HG02870 (cell line): ENCODE measurements at regions not wholly inside any gene's neighbourhood (a gene's known extent, or its start where the extent isn't known, plus 50 kb on each side); places are given as distances from the start of the nearest gene placed in this dataset.

ENCODE experiments used
- ATAC-seq: cut with Tn5 transposase; IDR thresholded peaks from one replicate; pipeline ENCODE4 v1.9.1; 2021; ENCODE audit warnings: mild to moderate bottlenecking, moderate library complexity; ENCODE audit not compliant: unreplicated experiment

DNA sequence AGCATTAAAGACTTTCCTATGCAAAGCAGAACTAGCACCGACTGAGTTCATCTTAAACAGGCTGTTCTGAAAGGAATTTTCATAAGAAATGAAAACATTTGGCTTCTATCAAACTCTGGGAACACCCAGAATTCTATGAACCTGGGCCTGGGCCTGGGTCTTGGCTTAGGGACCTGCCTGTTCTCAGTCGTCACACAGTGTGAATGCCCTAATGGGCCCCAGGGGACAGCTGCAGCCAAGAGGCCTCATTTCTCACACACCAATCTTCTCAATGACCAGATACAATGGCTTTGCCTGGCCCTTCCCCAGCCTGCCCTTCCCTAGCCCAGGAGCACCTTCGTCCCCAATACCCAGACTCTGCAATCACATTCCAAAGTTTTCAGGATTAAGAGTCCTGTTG lies 234.9 kb upstream of the ARHGAP20 start:
- no peak for ATAC-seq

DNA sequence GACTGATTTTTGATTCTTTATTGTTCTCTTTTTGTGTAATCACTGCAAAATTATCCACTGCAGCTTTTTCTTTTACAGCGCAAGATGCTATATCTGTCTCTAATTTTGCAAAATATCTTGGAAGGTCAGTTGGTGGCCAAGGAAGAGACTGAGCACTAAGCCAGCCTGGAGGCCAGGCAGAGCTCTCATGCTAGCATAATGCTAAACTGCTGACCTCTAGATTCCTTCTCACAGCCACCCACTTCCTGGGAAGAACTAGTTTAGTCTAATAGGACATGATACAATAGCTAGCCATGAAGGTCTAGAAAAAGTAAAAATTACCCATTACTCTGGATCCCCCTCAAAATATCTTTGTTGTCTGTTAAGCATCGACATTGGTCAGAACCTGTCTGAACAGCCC lies 227.2 kb upstream of the ARHGAP20 start:
- no peak for ATAC-seq

DNA sequence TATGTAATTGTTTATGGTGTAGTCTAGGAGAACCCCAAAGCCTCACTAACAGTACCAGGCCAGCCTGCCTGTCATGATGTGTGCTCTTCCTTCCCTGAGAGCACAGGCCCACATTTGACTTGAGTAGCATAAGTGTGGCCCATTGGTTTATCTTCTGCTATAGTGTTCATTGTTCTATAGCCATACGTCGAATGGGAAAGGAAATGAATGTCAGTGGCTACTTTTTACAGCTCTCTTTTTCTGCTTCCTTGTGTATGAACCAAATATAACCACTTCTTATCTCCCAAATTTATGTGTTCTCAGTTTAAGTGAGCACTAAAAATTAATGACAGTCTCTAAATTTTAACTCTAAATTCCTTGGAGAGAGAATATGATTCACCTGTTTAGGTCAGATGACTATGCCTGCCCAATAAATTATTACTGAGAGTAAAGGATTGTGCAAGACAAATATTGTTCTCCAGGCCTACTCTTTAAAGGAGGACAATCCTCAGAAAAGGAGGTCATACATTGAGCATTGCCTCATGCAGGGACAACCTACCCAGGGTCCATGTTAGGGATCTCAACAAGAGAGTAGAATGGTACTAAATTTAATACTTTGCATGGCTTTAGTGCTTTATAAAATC lies 222.9 kb upstream of the ARHGAP20 start:
- no peak for ATAC-seq

DNA sequence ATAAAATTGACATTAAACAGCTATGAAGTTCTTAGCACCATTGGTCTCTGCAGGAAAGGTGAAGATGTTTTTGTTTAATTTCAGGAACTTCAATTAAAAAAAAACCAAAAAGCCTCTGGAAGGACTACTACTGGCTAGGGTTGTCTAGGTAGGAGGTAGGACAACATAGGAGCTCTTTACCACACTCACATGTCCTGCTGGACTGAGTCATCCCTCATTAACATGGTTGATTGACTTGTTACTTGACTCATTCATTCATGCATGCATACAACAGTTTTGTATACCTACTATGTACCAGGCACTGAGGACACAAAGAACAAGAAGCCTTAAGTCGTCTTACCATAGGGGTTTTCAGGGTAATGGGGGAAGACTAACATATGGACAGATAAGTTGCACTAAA lies 216.9 kb upstream of the ARHGAP20 start:
- no peak for ATAC-seq

DNA sequence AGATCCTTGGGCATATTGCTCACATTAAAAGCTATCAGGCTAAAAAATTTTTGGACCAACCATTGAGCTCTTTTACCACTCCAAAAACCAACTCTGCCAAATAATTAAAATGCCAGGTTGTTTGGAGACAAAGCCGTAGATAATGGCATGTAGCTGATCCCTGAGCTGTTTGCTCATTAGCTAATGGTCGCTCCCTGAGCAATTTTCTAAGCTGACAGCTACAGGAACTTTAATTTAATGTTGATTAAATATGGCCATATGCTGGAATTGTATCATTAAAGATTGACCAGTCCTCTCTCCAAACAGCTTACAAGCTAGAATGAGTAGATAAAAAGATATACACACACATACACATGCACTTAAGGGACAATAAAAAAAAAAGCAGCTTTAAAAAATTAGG lies 216.2 kb upstream of the ARHGAP20 start:
- no peak for ATAC-seq

DNA sequence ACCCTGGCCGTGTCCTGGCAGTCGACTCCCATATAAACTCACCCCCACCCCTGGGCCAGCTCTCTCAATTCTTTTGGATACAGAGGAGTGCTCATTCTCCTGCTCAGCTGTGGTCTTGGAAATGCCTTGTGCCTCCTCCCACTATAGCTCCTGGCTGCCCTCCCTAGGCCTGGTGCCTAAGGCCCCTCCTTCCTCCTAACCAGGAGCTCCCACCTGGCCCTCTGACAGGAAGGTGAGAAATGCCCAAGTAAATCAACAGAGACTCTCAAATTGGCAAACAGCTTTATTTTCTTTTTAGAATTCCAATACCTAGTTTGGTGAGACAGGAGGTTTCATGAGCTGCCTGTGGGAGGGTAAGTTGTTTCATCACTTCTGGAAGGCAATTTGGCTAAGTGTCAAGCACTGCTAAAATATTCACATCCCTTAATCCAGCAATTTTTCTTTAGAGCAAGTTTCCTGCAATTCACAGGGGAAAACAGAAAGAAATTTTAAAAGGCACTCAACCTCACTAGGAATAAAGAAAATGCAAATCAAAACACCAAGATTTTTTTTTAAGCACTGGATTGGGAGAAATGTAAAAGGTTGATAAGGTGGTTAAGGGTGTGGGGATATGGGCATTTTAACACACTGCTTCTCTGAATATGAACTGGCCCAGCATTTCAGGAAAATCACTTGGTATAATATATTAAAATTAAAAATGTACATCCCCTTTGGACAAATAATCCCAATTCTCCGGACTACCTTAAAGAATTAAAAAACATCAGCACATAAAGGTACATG lies 209.7 kb upstream of the ARHGAP20 start:
- no peak for ATAC-seq

DNA sequence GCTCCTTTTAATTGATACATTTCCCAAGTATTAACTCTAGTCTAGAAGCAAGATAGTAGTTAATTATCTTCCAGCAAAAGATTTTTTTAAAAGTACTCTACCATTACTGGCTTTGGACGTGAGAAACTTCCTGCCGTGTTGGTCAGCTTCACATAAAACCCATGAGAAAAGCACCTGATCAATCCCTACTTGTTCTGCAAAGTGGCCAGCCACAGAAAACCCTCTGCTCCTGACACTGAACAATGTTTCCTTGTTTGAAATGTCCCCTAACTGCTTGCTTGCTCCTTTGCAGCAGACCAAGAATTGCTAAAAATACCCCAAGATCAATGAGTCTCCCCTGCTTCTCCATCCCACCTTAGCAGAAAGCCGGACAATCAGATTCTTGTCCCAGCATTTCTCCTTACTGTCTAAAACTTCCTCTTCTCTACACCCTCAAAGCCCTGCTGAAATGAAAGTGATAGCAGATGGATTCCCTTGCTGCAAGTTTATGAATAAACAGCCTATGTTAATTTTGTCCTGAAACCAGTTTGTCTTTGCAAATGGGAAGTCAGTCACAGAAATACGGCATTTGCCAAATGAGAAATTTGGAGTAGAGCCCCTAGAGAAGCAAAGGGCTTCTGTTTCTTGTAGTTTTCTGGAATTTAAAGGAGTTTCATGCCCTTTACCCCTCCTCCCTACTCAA lies 207.1 kb upstream of the ARHGAP20 start:
- no peak for ATAC-seq

DNA sequence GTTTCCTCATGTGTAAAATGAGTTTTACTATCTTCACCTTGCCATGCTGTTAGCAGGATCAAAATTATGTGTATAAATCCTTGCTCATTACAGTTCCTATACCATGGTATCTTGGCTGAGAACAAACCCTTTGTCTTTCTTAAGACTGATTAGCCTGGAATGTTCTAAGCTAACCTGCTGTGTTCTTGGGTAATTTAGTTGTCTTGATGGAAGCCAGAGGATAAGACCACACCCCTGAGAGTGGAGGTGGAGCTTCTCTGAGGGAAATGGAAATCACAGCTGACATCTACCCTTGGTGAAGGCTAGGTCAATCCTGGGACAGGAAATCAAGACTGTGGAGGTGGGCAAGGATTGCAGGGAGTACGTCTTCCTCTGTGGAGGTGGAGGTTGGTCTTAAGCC lies 206.1 kb upstream of the ARHGAP20 start:
- no peak for ATAC-seq

DNA sequence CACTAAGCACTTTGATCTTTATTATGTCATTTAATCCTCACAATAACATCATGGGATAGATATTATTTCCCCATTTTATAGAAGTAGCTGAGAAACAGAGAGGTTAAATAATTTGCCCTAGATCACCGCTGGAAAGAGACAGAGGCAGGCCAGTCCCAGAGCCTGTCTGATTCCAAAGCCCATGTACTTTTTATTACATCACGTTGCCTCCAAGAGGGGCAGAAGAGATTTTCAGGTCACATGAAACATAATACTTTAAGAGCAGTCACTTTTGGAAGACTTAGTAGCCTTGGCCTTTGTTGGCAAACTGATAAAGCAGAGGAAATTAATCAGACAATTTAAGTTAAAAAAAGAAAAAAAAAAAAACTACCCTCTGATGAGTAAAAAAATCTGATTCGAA lies 200.2 kb upstream of the ARHGAP20 start:
- no peak for ATAC-seq

DNA sequence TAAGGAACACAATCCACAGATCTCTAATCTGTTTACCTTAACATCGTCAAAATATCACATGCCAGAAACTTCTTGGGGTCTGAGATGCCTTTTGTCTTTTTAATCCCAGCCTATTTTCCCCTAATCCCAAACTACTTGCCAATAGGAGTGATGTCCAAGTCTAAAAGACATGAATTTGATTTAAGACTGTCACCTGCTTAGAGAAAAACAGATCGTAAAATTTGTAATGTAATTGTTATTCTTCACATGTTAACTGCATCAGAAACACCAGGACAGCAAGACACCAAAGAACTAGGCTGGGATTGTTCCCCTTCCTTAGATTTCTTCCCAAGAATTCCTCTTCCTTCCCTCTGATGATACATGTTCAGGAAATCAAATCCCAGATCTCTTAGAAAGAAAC lies 198.1 kb upstream of the ARHGAP20 start:
- ATAC-seq: no peak

DNA sequence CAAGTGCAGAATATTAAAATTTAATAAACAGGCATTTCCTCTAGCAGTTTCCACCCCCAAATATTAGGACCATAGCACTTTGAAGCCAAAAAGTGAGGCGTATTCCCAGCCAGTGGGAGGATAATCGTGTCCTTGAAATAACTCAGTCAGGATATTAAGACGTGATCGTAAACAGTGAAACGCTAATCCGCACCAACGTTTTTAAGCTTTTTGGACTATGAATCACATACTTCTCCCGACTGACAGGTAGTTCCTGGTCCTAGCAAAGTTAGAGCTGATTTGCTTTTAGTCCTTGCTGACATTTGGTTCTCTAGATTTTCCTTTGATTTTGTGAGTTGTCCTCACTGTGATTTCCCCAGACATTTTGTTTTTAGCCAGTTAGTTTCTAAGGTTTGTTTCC lies 197.1 kb upstream of the ARHGAP20 start:
- ATAC-seq: no peak

DNA sequence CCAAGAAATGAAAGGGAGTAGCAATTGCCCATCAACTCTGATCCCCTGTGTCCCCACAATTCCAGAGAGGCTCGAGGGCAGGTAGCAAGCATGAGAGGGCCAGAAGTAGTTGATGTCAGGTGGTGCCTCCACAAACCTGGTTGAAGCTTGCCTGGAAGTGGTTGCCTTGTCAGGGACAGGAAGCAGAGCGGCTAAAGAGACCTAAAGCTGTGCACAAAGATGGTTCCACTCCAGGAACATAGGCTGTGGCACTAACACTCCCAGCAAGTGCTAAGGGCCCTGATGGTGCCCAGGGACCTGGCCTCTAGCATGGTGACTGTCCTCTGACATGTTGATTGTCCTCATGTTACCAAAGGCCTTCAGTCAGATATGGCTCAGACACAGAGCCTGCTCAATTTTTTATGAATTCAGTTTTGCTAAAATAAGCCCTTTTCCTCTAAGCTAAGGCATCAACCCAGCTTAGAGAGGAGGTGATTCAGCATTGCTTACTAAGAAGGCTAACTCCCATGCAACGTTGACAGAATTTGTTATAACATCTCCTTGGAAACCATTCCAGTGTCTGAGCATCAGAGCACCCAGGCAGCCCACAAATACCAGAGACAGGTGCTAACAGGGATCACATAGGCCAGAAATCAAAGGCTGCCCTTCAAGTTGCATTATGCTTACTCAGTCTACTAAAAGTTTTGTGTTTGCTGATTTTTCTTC lies 196.3 kb upstream of the ARHGAP20 start:
- ATAC-seq: no peak

DNA sequence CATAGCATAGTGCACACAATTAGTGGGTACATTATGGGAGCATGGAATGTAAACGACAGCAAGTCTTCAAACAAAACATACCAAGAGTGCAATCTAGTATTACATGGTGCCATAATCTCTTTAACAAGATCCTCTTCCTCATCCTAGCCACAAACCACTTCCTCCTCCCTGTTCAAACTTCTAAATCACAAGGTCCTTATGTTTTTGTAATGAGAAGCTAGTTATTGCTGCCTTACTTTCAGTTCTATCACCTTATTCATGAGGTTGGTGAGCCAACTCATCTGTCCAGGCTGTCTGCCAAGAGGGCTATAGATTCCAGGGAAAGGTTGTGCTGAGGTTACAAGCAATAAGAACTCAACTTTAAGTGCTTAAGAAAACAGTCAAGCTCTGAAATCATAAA lies 195.4 kb upstream of the ARHGAP20 start:
- no peak for ATAC-seq

DNA sequence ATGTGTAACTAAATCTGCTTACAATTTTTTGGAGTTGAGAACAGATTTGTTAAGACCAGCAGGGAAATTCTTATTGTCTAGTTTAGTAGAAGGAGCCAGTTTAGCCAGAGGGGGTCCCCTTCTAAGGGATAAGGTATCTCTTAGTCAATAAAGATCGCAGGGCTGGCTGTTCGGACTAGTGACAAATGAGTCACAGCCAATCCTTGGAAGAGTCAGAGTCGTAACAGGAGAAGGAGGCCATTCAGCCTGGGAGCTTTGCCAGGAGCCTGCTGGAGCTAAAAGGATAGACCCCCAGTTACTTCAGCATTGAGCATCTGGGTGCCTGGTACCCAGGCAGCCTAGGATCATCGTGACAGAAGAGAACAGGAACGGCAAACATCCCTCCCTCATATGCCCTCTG lies 191.6 kb upstream of the ARHGAP20 start:
- ATAC-seq: no peak

DNA sequence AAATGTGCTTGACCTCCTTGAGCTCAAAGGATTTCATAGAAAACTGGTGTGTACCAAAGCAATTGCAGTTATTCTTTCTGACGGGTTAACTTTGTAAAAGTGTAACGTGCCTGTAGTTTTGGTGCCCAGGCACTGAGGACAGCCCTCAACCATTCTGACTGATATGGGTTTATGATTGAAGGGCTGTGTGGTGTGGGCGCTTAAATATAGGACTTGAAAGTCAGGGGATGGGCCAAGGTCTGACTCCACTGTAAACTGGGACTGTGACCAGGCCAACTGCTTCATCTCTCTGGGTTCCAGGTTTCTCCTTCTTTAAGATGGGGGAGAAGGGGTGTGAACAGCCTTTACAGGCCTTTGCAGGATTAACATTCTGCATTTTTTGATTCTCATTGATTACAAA lies 191.1 kb upstream of the ARHGAP20 start:
- no peak for ATAC-seq

DNA sequence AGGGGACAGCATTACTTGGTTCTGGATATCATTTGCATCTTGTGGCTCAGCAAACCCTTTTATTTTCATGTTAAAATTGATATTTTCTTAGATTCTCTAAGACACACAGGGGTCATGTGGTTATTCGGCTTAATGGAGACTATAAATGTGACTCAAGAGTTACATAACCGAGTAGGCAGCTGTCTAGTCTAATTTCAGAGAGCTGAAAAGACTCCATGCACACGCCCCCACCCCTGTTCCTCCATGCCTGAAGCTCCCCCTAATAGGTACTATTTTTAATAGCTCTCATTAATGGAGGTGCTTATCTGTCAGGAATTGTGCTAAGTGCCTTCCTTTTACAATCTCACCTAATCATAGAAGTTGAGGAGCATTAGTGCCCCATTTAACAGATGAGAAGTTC lies 189.2 kb upstream of the ARHGAP20 start:
- no peak for ATAC-seq

DNA sequence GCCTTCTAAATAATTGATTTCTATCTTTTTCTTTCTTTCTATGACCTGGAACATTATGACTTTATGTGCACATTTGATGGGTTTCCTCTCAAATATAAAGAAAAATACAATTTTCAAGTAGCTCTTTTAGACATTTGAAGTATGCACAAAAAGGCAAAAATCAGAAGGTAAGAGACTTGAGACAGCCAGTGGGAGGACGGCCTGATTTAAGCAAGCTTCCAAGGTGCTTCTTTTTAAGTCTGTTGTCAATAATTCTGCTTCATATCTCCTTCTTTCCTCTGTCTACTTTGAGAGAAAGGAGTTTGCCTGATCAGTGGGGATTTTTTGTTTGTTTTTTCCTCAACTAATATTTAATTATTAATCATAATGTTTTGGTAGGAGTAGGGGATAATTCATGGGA lies 188.2 kb upstream of the ARHGAP20 start:
- no peak for ATAC-seq

DNA sequence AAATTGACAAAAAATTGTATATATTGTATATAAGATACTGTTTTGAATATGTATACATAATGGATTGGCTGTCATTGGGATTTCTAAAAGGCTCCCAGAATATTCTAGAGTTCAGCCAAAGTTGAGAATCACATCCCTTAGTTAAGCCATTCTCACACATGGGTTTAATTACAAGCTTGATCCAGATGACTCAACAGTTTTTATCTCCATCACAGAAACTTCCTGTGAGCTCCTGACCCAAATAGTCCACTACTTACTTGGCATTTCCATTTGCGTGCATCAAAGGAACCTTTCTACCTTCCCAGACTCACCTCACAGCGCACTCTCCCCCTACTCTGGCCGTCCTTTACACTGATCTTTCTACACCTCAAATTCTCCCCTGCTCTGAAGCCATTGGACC lies 184.8 kb upstream of the ARHGAP20 start:
- no peak for ATAC-seq

DNA sequence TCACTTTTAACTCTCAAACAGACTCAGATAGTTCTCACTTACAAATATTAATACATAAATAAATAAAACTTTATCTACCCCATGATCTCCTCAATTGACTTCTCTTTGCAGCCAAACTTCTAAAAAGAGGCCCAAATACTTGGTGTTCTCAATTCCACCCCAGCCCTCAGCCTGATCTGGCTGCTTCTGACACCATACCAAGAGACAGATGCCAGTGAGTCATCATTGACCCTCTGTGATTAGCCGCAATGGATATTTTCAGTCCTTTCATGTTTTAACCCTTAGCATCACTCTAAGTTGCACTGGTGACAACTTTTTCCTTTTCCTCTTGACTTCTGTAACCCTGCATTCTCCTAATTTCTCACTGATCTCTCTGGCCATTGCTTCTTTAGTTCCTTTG lies 184.1 kb upstream of the ARHGAP20 start:
- no peak for ATAC-seq

DNA sequence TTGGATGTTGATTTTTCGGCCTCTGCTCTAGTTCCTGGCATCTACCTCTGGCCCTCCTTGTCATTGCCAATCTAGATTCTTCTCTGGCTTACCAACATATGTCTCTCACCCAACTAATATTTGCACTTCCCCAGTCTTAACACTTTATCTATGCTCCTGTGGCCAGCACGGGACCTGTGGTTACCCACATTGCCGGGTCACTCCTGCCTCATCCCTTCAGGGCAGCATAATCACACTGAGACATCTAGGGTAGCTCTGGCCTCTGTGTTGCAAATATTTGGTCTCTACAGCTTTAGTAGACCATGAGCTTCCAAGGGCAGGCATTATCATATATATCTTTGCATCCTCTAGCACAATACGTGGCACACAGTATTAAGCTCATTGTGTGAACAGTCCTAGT lies 182.0 kb upstream of the ARHGAP20 start:
- no peak for ATAC-seq

DNA sequence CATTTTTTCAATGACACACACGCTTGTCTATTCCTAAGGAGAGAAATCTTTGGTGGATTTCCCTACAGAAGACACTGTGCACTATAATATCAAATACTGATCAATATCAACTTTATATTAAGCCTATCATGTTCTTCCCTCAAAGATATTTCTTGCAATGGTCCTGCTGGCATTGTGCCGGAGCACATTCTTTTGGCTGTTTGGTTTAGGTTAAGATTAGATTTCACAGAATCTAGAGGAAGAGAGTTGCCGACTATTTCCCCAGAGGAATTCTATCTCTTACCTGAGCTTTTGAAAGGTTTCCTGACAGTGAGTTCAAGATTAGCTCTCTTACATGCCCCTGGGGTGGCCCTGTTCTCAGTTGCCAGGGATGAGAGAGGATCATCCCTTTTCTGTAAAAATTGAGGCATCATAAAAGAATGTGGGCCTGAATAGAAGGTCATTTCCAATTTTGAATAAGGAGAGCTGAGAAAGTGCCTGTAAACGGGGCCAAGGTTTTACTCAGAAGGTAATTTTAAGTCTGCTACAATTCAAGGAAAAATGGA lies 180.6 kb upstream of the ARHGAP20 start:
- no peak for ATAC-seq
